GM12864 (cell line): ENCODE measurements at regions not wholly inside any gene's neighbourhood (a gene's known extent, or its start where the extent isn't known, plus 50 kb on each side); places are given as distances from the start of the nearest gene placed in this dataset.

Experiments used
- DNase-seq: peaks from one replicate; pipeline ENCODE4 v3.0.0-alpha.2; 2011; ENCODE audit warnings: low read depth
- H3K4me3 ChIP-seq: 2 replicates; pipeline ENCODE4 v1.5.1; 2011; ENCODE audit warnings: mild to moderate bottlenecking, low read depth, low read length, control low read depth
- CTCF ChIP-seq: IDR thresholded peaks from 2 replicates; pipeline ENCODE4 v1.5.1; 2011; ENCODE audit warnings: low read depth, mild to moderate bottlenecking, moderate library complexity, low read length, control low read depth, inconsistent platforms; ENCODE audit errors: missing control alignments

GRCh38 chr2:79453918-79454317 is 58.9 kb upstream of the CTNNA2 start:
- H3K4me3 ChIP-seq: no peak overlapping the region
- TF ChIP-seq CTCF: no peak
- DNase-seq: no peak

GRCh38 chr2:79452651-79453050 is 60.2 kb upstream of the CTNNA2 start:
- no peak for DNase-seq
- H3K4me3 ChIP-seq: no peak overlapping the region
- no peak for TF ChIP-seq CTCF

GRCh38 chr2:79447463-79447862 is 65.4 kb upstream of the CTNNA2 start:
- DNase-seq: no peak
- no peak for TF ChIP-seq CTCF
- H3K4me3 ChIP-seq: no peak overlapping the region

- no peak overlapping the region for H3K4me3 ChIP-seq
- no peak for DNase-seq
- no peak for TF ChIP-seq CTCF
Measured at GRCh38 chr2:79446313-79446712, 66.5 kb upstream of the CTNNA2 start.

- no peak for TF ChIP-seq CTCF
- no peak overlapping the region for H3K4me3 ChIP-seq
- no peak for DNase-seq
Measured at GRCh38 chr2:79437433-79438267, 75.2 kb upstream of the CTNNA2 start.

GRCh38 chr2:79434362-79434761 is 78.5 kb upstream of the CTNNA2 start:
- no peak for DNase-seq
- H3K4me3 ChIP-seq: no peak overlapping the region
- TF ChIP-seq CTCF: no peak

GRCh38 chr2:79432731-79433146 is 80.1 kb upstream of the CTNNA2 start:
- no peak for TF ChIP-seq CTCF
- no peak for DNase-seq

More at GRCh38 chr2:79432731-79433146, 80.1 kb upstream of the CTNNA2 start:
- H3K4me3 ChIP-seq: no peak overlapping the region
